CD14-positive monocyte (primary cell): ENCODE measurements at regions not wholly inside any gene's neighbourhood (a gene's known extent, or its start where the extent isn't known, plus 50 kb on each side); places are given as distances from the start of the nearest gene placed in this dataset.
"Not testable (repeated sequence)": the region's sequence is repeated elsewhere in the genome, so short reads cannot be mapped to it uniquely, and the experiment has no call there.

Experiments used
- DNase-seq, 3 donors: peaks; one replicate each; pipeline ENCODE4 v3.0.0-alpha.2; 2011 to 2022
- H2AFZ ChIP-seq: 2 replicates; pipeline ENCODE4 v1.6.0; 2012; ENCODE audit warnings: mild to moderate bottlenecking, low read depth, low read length, inconsistent platforms; ENCODE audit not compliant: insufficient read depth, poor library complexity, severe bottlenecking
- H3K27ac ChIP-seq, 2 donors: 1 replicate in 1 of 2; 2 replicates in 1 of 2; pipeline ENCODE4 v1.5.1; 2012 to 2013; ENCODE audit warnings: low read length in 2 of 2, control low read depth in 1 of 2, inconsistent platforms in 1 of 2, low read depth in 1 of 2, mild to moderate bottlenecking in 1 of 2
- H3K27me3 ChIP-seq, 2 donors: one replicate each; pipeline versions ENCODE4 v1.6.0 to v1.6.1; 2011 to 2013; ENCODE audit warnings: low read length in 2 of 2; ENCODE audit not compliant: control insufficient read depth in 2 of 2, insufficient read depth in 2 of 2
- H3K36me3 ChIP-seq, 2 donors: replicated peaks in 1 of 2; 1 replicate in 1 of 2; 2 replicates in 1 of 2; pipeline versions ENCODE4 v1.5.1 to v1.6.1; 2012 to 2013; ENCODE audit warnings: low read length in 2 of 2, control low read depth in 1 of 2, inconsistent platforms in 1 of 2, mild to moderate bottlenecking in 1 of 2; ENCODE audit not compliant: insufficient read depth in 2 of 2, control insufficient read depth in 1 of 2
- H3K4me1 ChIP-seq, 2 donors: 1 replicate in 1 of 2; 2 replicates in 1 of 2; pipeline versions ENCODE4 v1.5.1 to v1.6.1; 2012 to 2013; ENCODE audit warnings: low read length in 2 of 2, control low read depth in 1 of 2, inconsistent platforms in 1 of 2, mild to moderate bottlenecking in 1 of 2, moderate library complexity in 1 of 2; ENCODE audit not compliant: insufficient read depth in 2 of 2, control insufficient read depth in 1 of 2
- H3K4me2 ChIP-seq: replicated peaks from 2 replicates; pipeline ENCODE3; 2012; ENCODE audit warnings: low read length, moderate library complexity, mild to moderate bottlenecking; ENCODE audit not compliant: poor library complexity, severe bottlenecking; ENCODE audit errors: extremely low read depth
- H3K4me3 ChIP-seq, 3 experiments: fragments of 200-600 bp in 1 of 3; sonication (generic) in 1 of 3; replicated peaks in 1 of 3; 1 replicate in 2 of 3; 2 replicates in 1 of 3; pipeline ENCODE4 v1.5.1; 2011 to 2013; ENCODE audit warnings: low read length in 3 of 3, mild to moderate bottlenecking in 3 of 3, control low read depth in 2 of 3, low read depth in 2 of 3, inconsistent platforms in 1 of 3, moderate library complexity in 1 of 3
- H3K79me2 ChIP-seq: 2 replicates; pipeline ENCODE4 v1.6.0; 2012; ENCODE audit warnings: mild to moderate bottlenecking, control low read depth, inconsistent platforms, low read length, moderate library complexity; ENCODE audit not compliant: insufficient read depth
- H3K9ac ChIP-seq: 2 replicates; pipeline ENCODE4 v1.6.0; 2017; ENCODE audit warnings: low read length, mild to moderate bottlenecking; ENCODE audit not compliant: insufficient read depth, poor library complexity, severe bottlenecking
- H3K9me3 ChIP-seq, 2 donors: replicated peaks in 1 of 2; 1 replicate in 1 of 2; 2 replicates in 1 of 2; pipeline versions ENCODE4 v1.5.1 to v1.6.1; 2012 to 2013; ENCODE audit warnings: low read length in 2 of 2, control low read depth in 1 of 2; ENCODE audit not compliant: control insufficient read depth in 1 of 2, insufficient read depth in 1 of 2
- H4K20me1 ChIP-seq: 2 replicates; pipeline ENCODE4 v1.6.0; 2012; ENCODE audit warnings: mild to moderate bottlenecking, low read length, control low read depth, moderate library complexity; ENCODE audit not compliant: insufficient read depth
- H3K27ac Mint-ChIP-seq, 7 donors: one replicate each; pipeline ENCODE4 v1.8.0; 2020; ENCODE audit warnings: mild to moderate bottlenecking in 7 of 7, mixed read lengths in 7 of 7, moderate library complexity in 6 of 7, inconsistent platforms in 2 of 7
- H3K27me3 Mint-ChIP-seq, 3 donors: one replicate each; pipeline ENCODE4 v1.8.0; 2021 to 2022; ENCODE audit warnings: low read depth in 3 of 3, mild to moderate bottlenecking in 3 of 3, mixed read lengths in 3 of 3, moderate library complexity in 3 of 3, inconsistent platforms in 1 of 3
- H3K36me3 Mint-ChIP-seq, 2 donors: one replicate each; pipeline ENCODE4 v1.8.0; 2020; ENCODE audit warnings: mixed read lengths in 2 of 2, inconsistent platforms in 1 of 2, mild to moderate bottlenecking in 1 of 2
- H3K4me1 Mint-ChIP-seq: one replicate; pipeline ENCODE4 v1.8.0; 2020; ENCODE audit warnings: mild to moderate bottlenecking, mixed read lengths
- H3K4me3 Mint-ChIP-seq, 2 donors: one replicate each; pipeline ENCODE4 v1.8.0; 2020; ENCODE audit warnings: mild to moderate bottlenecking in 2 of 2, mixed read lengths in 2 of 2, moderate library complexity in 1 of 2
- H3K9me3 Mint-ChIP-seq, 7 donors: one replicate each; pipeline ENCODE4 v1.8.0; 2020 to 2022; ENCODE audit warnings: mixed read lengths in 7 of 7, mild to moderate bottlenecking in 6 of 7, moderate library complexity in 6 of 7, inconsistent platforms in 2 of 7
- WGBS: methylation state at CpG from one replicate; pipeline ENCODE4 v1.1.5; 2013; ENCODE audit warnings: missing lambda C conversion rate; ENCODE audit not compliant: insufficient coverage; 5-methylcytosine and 5-hydroxymethylcytosine counted together
- intact Hi-C, 2 donors: fragments of 100-400 bp; cut with micrococcal nuclease; formaldehyde crosslinking; loops; one replicate each; pipeline versions ENCODE4 v1.15.0 to v1.15.1; 2023
- TF ChIP-seq, protein P1 (sequence below): fragments of 200-600 bp; IDR thresholded peaks from one replicate; pipeline ENCODE4 v1.8.0; 2022; ENCODE audit warnings: antibody characterized with exemption, mild to moderate bottlenecking

DNA sequence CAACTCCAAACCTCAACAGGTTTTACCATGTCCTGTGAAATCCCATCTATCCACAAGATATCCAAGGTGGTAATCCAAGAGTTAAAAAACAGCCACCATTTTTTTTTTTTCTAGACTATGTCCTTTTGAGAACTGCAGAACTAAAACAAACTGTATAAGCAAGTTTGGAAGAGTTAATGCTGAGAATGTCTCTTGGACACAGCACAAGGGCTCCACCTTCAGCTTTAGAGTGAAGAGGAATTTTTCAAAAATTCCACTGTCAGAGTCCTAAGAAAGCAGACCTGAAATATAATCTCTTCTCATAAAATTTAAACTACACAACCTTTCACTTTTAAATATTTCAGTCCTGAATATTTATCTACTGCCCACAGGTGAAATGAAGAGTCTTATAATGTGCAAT is 167.8 kb upstream of the CCNG1 start:
- no peaks in the 10 kb centered on the region for H3K36me3 ChIP-seq
- H3K27ac Mint-ChIP-seq: no peak overlapping the region
- H3K4me2 ChIP-seq: no peak overlapping the region
- H3K79me2 ChIP-seq: no peaks in the 10 kb centered on the region
- intact Hi-C loops: no loop called here
- no peak overlapping the region for H3K27ac ChIP-seq
- no peak overlapping the region for H3K4me3 ChIP-seq
- peaks cover 0 to 4% (median 3%) of the 10 kb centered on the region in 7 donors for H3K9me3 Mint-ChIP-seq
- H3K36me3 Mint-ChIP-seq: no peaks in the 10 kb centered on the region
- H4K20me1 ChIP-seq: no peaks in the 10 kb centered on the region
- DNase-seq: no peak
- H3K4me1 Mint-ChIP-seq: no peaks in the 10 kb centered on the region
- no peaks in the 10 kb centered on the region for H3K27me3 ChIP-seq
- H3K4me3 Mint-ChIP-seq: no peak overlapping the region
- no peak overlapping the region for H3K9ac ChIP-seq
- TF ChIP-seq, protein P1, sequence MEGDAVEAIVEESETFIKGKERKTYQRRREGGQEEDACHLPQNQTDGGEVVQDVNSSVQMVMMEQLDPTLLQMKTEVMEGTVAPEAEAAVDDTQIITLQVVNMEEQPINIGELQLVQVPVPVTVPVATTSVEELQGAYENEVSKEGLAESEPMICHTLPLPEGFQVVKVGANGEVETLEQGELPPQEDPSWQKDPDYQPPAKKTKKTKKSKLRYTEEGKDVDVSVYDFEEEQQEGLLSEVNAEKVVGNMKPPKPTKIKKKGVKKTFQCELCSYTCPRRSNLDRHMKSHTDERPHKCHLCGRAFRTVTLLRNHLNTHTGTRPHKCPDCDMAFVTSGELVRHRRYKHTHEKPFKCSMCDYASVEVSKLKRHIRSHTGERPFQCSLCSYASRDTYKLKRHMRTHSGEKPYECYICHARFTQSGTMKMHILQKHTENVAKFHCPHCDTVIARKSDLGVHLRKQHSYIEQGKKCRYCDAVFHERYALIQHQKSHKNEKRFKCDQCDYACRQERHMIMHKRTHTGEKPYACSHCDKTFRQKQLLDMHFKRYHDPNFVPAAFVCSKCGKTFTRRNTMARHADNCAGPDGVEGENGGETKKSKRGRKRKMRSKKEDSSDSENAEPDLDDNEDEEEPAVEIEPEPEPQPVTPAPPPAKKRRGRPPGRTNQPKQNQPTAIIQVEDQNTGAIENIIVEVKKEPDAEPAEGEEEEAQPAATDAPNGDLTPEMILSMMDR: no peak
- peaks cover 0 to 4% of the 10 kb centered on the region in 2 donors for H3K9me3 ChIP-seq
- H3K4me1 ChIP-seq: no peaks in the 10 kb centered on the region
- no peak overlapping the region for H2AFZ ChIP-seq
- H3K27me3 Mint-ChIP-seq: peaks cover 0 to 1% (median 0%) of the 10 kb centered on the region in 3 donors

DNA sequence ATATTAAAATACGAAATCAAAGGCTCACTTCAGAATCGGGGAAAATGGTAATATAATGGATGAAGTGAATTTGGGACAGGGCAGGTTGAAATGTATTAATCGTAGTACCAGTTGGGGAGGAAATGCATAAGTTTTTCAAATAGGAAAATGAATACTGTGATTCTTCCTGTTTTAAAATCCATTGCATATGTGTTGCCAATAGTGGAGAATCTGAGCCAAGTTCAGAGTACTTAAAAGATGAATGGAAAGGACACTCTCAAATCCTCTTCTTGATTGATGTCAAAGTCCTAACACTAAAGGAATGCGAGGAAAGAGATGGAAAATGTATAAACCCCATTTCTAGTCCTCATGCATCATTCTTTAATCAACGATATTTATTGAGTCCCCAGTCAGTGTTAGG is 160.9 kb upstream of the CCNG1 start:
- no peaks in the 10 kb centered on the region for H3K36me3 Mint-ChIP-seq
- Histone ChIP-seq H3K4me3 (no peak overlapping the region), H3K27me3 (no peaks in the 10 kb centered on the region), H3K9ac (no peak overlapping the region), H2AFZ (no peak overlapping the region), H4K20me1 (no peaks in the 10 kb centered on the region), H3K4me2 (no peak overlapping the region), H3K27ac (no peak overlapping the region), H3K79me2 (no peaks in the 10 kb centered on the region), H3K4me1 (no peaks in the 10 kb centered on the region), H3K36me3 (no peaks in the 10 kb centered on the region), H3K9me3 (peaks cover 0 to 4% of the 10 kb centered on the region in 2 donors)
- intact Hi-C loops: no loop called here
- TF ChIP-seq, protein P1: no peak
- no peak for DNase-seq
- no CpG with 5 or more reads among the region's 5 CpGs for WGBS
- no peaks in the 10 kb centered on the region for H3K4me1 Mint-ChIP-seq
- peaks cover 0 to 4% (median 2%) of the 10 kb centered on the region in 7 donors for H3K9me3 Mint-ChIP-seq
- H3K27ac Mint-ChIP-seq: no peak overlapping the region
- H3K27me3 Mint-ChIP-seq: peaks cover 0 to 2% (median 1%) of the 10 kb centered on the region in 3 donors
- H3K4me3 Mint-ChIP-seq: no peak overlapping the region

GRCh38 chr5:163280897-163281296 is 156.5 kb upstream of the CCNG1 start:
- intact Hi-C loops, H3K9me3 Mint-ChIP-seq, H3K36me3 Mint-ChIP-seq, H3K79me2 ChIP-seq, H3K4me1 ChIP-seq, H3K27me3 Mint-ChIP-seq, H3K9me3 ChIP-seq, H2AFZ ChIP-seq, H3K27ac Mint-ChIP-seq, H3K4me2 ChIP-seq, H3K4me3 ChIP-seq, H3K4me3 Mint-ChIP-seq, DNase-seq, H4K20me1 ChIP-seq, H3K4me1 Mint-ChIP-seq, H3K36me3 ChIP-seq, H3K27me3 ChIP-seq, H3K27ac ChIP-seq, H3K9ac ChIP-seq: not testable (repeated sequence)
- WGBS: no CpG with 5 or more reads among the region's 3 CpGs
